Naive thymus-derived CD4-positive, alpha-beta T cell (primary cell): ENCODE measurements at regions not wholly inside any gene's neighbourhood (a gene's known extent, or its start where the extent isn't known, plus 50 kb on each side); places are given as distances from the start of the nearest gene placed in this dataset.

Source experiments
- ATAC-seq: fragments of 150-1000 bp; cut with Tn5 transposase; 2 replicates; pipeline ENCODE4 v1.10.0; 2021; ENCODE audit warnings: mild to moderate bottlenecking, moderate library complexity
- CTCF ChIA-PET: fragments of 350-600 bp; sonication (Branson Sonifier 250); formaldehyde crosslinking; loops from one replicate; lab custom pipeline; 2021; ENCODE audit warnings: antibody characterized with exemption; lab: Charles Lee
- POLR2A ChIA-PET: fragments of 350-600 bp; sonication (Branson Sonifier 250); formaldehyde crosslinking; loops from one replicate; lab custom pipeline; 2021; ENCODE audit warnings: antibody characterized with exemption, inconsistent platforms; lab: Charles Lee
- DNase-seq, 9 donors: peaks; one replicate each; pipeline versions ENCODE4 v3.0.0 to v3.0.0-alpha.2; 2020 to 2022; ENCODE audit warnings: mixed read lengths in 1 of 9
- H3K27ac ChIP-seq: one replicate; pipeline ENCODE4 v1.7.0; 2013; ENCODE audit warnings: mild to moderate bottlenecking, low read depth, low read length, moderate library complexity
- H3K27me3 ChIP-seq, 2 donors: one replicate each; pipeline ENCODE4 v1.7.0; 2013; ENCODE audit warnings: low read length in 2 of 2, mild to moderate bottlenecking in 2 of 2, moderate library complexity in 2 of 2; ENCODE audit not compliant: control insufficient read depth in 2 of 2, insufficient read depth in 2 of 2
- H3K36me3 ChIP-seq, 3 experiments: 1 replicate in 2 of 3; 2 replicates in 1 of 3; pipeline ENCODE4 v1.7.0; 2013; ENCODE audit warnings: low read length in 3 of 3, mild to moderate bottlenecking in 3 of 3, moderate library complexity in 1 of 3; ENCODE audit not compliant: insufficient read depth in 3 of 3, control insufficient read depth in 2 of 3
- H3K4me1 ChIP-seq, 2 donors: one replicate each; pipeline ENCODE4 v1.7.0; 2013; ENCODE audit warnings: low read length in 2 of 2, mild to moderate bottlenecking in 2 of 2, moderate library complexity in 1 of 2; ENCODE audit not compliant: control insufficient read depth in 2 of 2, insufficient read depth in 2 of 2
- H3K4me3 ChIP-seq: 2 replicates; pipeline ENCODE4 v1.7.0; 2013; ENCODE audit warnings: mild to moderate bottlenecking, low read length
- H3K9me3 ChIP-seq, 3 experiments: 1 replicate in 2 of 3; 2 replicates in 1 of 3; pipeline ENCODE4 v1.7.0; 2013; ENCODE audit warnings: low read length in 3 of 3; ENCODE audit not compliant: control insufficient read depth in 2 of 3
- H3K27ac Mint-ChIP-seq, 9 donors: one replicate each; pipeline ENCODE4 v1.8.0; 2020 to 2022; ENCODE audit warnings: mixed read lengths in 9 of 9, mild to moderate bottlenecking in 8 of 9, moderate library complexity in 5 of 9, inconsistent platforms in 2 of 9
- H3K27me3 Mint-ChIP-seq, 5 donors: one replicate each; pipeline ENCODE4 v1.8.0; 2021 to 2022; ENCODE audit warnings: mixed read lengths in 5 of 5, mild to moderate bottlenecking in 1 of 5
- H3K36me3 Mint-ChIP-seq, 5 donors: one replicate each; pipeline ENCODE4 v1.8.0; 2020 to 2022; ENCODE audit warnings: mixed read lengths in 5 of 5, mild to moderate bottlenecking in 3 of 5, inconsistent platforms in 1 of 5
- H3K4me1 Mint-ChIP-seq, 7 donors: one replicate each; pipeline ENCODE4 v1.8.0; 2020 to 2022; ENCODE audit warnings: mixed read lengths in 7 of 7, mild to moderate bottlenecking in 3 of 7, inconsistent platforms in 1 of 7
- H3K4me3 Mint-ChIP-seq, 10 donors: one replicate each; pipeline ENCODE4 v1.8.0; 2020 to 2022; ENCODE audit warnings: mild to moderate bottlenecking in 10 of 10, mixed read lengths in 10 of 10, moderate library complexity in 6 of 10, inconsistent platforms in 2 of 10
- H3K9me3 Mint-ChIP-seq, 11 donors: one replicate each; pipeline ENCODE4 v1.8.0; 2020 to 2022; ENCODE audit warnings: mixed read lengths in 11 of 11, mild to moderate bottlenecking in 4 of 11, inconsistent platforms in 1 of 11, moderate library complexity in 1 of 11
- intact Hi-C, 2 donors: fragments of 100-400 bp; cut with micrococcal nuclease; formaldehyde crosslinking; loops; one replicate each; pipeline ENCODE4 v1.15.1; 2023

DNA sequence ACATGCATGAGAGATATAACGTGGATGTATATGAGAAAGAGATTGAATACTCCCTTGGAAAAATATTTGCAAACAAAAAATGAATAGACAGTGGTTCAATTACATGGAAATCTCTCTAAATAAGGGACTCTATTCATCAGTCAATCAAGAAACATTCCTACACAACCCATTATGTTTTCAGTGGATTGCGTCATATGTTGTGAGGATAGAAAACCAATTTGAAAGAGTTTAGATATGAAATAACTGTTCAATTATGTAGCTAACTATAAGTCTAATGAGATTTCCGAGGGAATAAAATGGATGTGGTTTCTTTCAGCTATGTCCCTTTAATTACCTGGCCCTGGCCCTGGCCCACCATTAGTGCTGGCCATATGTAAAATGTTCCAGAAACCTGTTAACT is 86.7 kb upstream of the TMCO5A start:
- ChIA-PET POLR2A (no interaction called here), CTCF (no interaction called here)
- intact Hi-C loops = no loop called here
- Histone ChIP-seq H3K9me3 (no peaks in the 10 kb centered on the region), H3K27ac (no peak overlapping the region), H3K27me3 (no peaks in the 10 kb centered on the region), H3K36me3 (no peaks in the 10 kb centered on the region), H3K4me3 (no peak overlapping the region), H3K4me1 (no peaks in the 10 kb centered on the region)
- Mint-ChIP-seq H3K27ac (no peak overlapping the region), H3K4me3 (no peak overlapping the region), H3K36me3 (no peaks in the 10 kb centered on the region), H3K4me1 (no peaks in the 10 kb centered on the region), H3K9me3 (peaks cover 0 to 14% (median 4%) of the 10 kb centered on the region in 11 donors), H3K27me3 (no peaks in the 10 kb centered on the region)
- DNase-seq (no peak), ATAC-seq (no peak)

DNA sequence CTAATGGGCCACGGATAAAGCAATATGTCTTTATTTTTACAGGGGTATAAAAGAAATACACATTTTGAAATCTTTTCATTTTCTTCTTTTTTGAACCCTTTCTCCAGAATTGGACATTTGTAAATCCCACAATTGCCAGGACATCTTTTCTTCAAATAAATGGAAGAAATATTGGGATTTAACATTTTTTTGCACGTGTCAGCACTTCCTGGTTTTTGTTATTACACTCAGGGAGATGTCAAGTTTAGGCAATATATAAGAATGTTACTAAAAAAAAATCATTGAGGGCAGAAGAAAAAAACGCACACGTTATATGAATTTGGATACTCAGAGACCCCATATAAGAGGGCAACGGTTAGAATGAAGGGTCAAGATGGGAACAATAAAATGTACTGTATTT is 78.3 kb upstream of the TMCO5A start:
- Mint-ChIP-seq H3K27ac (no peak overlapping the region), H3K9me3 (peaks cover 0 to 8% (median 4%) of the 10 kb centered on the region in 11 donors), H3K4me1 (no peaks in the 10 kb centered on the region), H3K36me3 (no peaks in the 10 kb centered on the region), H3K4me3 (no peak overlapping the region), H3K27me3 (peaks cover 0 to 13% (median 0%) of the 10 kb centered on the region in 5 donors)
- POLR2A ChIA-PET = no interaction called here
- ATAC-seq (no peak), DNase-seq (no peak)
- no peaks in the 10 kb centered on the region for H3K4me1 ChIP-seq
- CTCF ChIA-PET = no interaction called here
- intact Hi-C loops = no loop called here
- no peak overlapping the region for H3K4me3 ChIP-seq
- H3K27me3 ChIP-seq = no peaks in the 10 kb centered on the region
- no peaks in the 10 kb centered on the region for H3K9me3 ChIP-seq
- H3K36me3 ChIP-seq = no peaks in the 10 kb centered on the region
- no peak overlapping the region for H3K27ac ChIP-seq

DNA sequence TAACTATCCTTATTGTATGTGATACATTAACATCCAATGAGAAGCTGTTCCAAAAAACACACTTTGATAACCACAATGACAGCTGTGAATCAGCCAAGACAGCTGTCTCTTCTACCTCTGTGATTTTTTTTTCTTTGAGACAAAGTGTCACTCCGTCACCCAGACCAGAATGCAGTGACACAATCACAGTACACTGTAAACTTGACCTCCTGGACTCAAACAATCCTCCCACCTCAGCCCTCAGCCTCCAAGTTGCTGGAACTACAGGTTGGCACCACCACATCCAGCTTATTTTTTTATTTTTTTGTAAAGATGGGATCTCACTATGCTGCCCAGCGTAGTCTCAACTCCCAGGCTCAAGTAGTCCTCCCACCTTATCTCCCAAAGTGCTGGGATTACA is 73.5 kb upstream of the TMCO5A start:
- H3K4me1 ChIP-seq = no peaks in the 10 kb centered on the region
- Mint-ChIP-seq H3K27ac (no peak overlapping the region), H3K36me3 (no peaks in the 10 kb centered on the region), H3K27me3 (peaks cover 0 to 13% (median 7%) of the 10 kb centered on the region in 5 donors), H3K9me3 (peaks cover 0 to 10% (median 2%) of the 10 kb centered on the region in 11 donors), H3K4me1 (no peaks in the 10 kb centered on the region), H3K4me3 (no peak overlapping the region)
- ATAC-seq = no peak
- no peaks in the 10 kb centered on the region for H3K27me3 ChIP-seq
- no peaks in the 10 kb centered on the region for H3K9me3 ChIP-seq
- no peak for DNase-seq
- no peaks in the 10 kb centered on the region for H3K36me3 ChIP-seq
- H3K27ac ChIP-seq = no peak overlapping the region
- ChIA-PET POLR2A (no interaction called here), CTCF (interaction anchor here (0.6 kb wide), 1 partner anchor 800 kb away, joined by 4 read pairs; no protein-coding TSS in a partner anchor)
- no peak overlapping the region for H3K4me3 ChIP-seq
- intact Hi-C loops = no loop called here

DNA sequence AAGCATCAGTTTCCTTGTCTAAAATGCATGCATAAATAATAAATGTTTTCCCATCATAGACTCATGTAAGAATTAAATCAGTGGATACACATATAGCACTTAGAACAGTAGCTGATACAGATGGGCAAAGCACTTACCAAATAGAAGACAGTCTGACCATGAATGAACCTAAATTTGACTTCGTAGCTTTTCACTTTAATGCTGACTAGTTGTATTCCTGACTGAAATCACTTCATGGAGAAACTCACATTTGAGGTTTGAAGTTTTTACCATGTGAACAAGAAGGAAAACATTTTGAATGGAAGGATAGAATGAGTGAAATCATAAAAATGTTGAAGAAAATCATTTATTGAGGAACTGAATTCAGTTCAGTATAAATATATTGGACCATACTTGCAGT is 68.8 kb upstream of the TMCO5A start:
- Mint-ChIP-seq H3K36me3 (no peaks in the 10 kb centered on the region), H3K27ac (no peak overlapping the region), H3K27me3 (peaks cover 0 to 17% (median 7%) of the 10 kb centered on the region in 5 donors), H3K4me3 (no peak overlapping the region), H3K9me3 (peaks cover 0 to 10% (median 2%) of the 10 kb centered on the region in 11 donors), H3K4me1 (no peaks in the 10 kb centered on the region)
- Histone ChIP-seq H3K36me3 (no peaks in the 10 kb centered on the region), H3K4me3 (no peak overlapping the region), H3K4me1 (no peaks in the 10 kb centered on the region), H3K9me3 (no peaks in the 10 kb centered on the region), H3K27me3 (no peaks in the 10 kb centered on the region), H3K27ac (no peak overlapping the region)
- ChIA-PET CTCF (no interaction called here), POLR2A (no interaction called here)
- intact Hi-C loops = no loop called here
- ATAC-seq (no peak), DNase-seq (no peak)

DNA sequence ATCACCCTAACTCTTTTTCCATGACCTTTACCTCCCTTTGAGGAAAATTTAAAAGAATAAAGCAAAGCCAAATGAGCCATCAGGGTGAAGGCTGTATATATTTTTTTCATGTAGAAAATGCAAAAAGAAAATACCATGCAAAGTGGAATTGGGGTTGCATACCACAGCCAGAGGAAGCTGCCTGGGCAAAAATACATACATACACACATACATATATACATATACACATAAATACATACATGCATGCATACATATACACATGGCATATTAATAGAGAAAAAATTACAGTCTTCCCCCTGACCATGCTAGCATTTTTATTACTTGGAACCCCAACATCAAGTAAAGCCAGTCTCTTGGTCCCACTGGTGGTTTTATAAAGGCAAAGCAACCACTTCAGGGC is 63.7 kb upstream of the TMCO5A start:
- Mint-ChIP-seq H3K27ac (no peak overlapping the region), H3K4me1 (no peaks in the 10 kb centered on the region), H3K36me3 (no peaks in the 10 kb centered on the region), H3K4me3 (no peak overlapping the region), H3K27me3 (peaks cover 0 to 20% (median 10%) of the 10 kb centered on the region in 5 donors), H3K9me3 (no peaks in the 10 kb centered on the region)
- no peaks in the 10 kb centered on the region for H3K27me3 ChIP-seq
- ChIA-PET CTCF (no interaction called here), POLR2A (no interaction called here)
- H3K27ac ChIP-seq = no peak overlapping the region
- no peak for DNase-seq
- intact Hi-C loops = no loop called here
- H3K4me1 ChIP-seq = no peaks in the 10 kb centered on the region
- H3K4me3 ChIP-seq = no peak overlapping the region
- ATAC-seq = no peak
- H3K36me3 ChIP-seq = no peaks in the 10 kb centered on the region
- no peaks in the 10 kb centered on the region for H3K9me3 ChIP-seq

DNA sequence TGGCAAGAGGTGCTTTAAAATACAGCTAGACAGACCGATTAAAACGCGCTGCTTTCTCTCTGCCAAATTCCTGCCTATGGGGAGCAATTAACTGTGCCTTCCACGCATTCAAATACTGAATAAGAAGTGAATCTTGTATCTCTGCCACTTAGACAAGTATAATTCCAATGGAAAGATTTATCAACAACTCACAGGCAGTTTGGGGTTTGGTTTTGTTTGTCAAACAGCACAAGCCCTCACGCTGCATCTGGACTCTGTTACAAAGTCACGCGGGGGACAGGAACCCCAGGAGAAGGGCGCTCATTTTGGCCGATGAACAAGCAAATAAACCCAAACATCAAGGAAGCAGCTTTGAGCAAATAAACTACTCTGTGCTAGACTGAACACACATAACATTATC is 61.8 kb upstream of the TMCO5A start:
- H3K27ac ChIP-seq = no peak overlapping the region
- ATAC-seq (no peak), DNase-seq (no peak)
- no peaks in the 10 kb centered on the region for H3K36me3 Mint-ChIP-seq
- no peaks in the 10 kb centered on the region for H3K36me3 ChIP-seq
- no peak overlapping the region for H3K4me3 Mint-ChIP-seq
- CTCF ChIA-PET = no interaction called here
- H3K27ac Mint-ChIP-seq = no peak overlapping the region
- no peaks in the 10 kb centered on the region for H3K27me3 ChIP-seq
- no peak overlapping the region for H3K4me3 ChIP-seq
- no peaks in the 10 kb centered on the region for H3K4me1 ChIP-seq
- POLR2A ChIA-PET = interaction anchor here (0.7 kb wide), 1 partner anchor 48 kb away, joined by 3 read pairs; no protein-coding TSS in a partner anchor
- H3K9me3 Mint-ChIP-seq = no peaks in the 10 kb centered on the region
- H3K4me1 Mint-ChIP-seq = no peaks in the 10 kb centered on the region
- no peaks in the 10 kb centered on the region for H3K9me3 ChIP-seq
- intact Hi-C loops = no loop called here
- peaks cover 0 to 18% (median 14%) of the 10 kb centered on the region in 5 donors for H3K27me3 Mint-ChIP-seq

DNA sequence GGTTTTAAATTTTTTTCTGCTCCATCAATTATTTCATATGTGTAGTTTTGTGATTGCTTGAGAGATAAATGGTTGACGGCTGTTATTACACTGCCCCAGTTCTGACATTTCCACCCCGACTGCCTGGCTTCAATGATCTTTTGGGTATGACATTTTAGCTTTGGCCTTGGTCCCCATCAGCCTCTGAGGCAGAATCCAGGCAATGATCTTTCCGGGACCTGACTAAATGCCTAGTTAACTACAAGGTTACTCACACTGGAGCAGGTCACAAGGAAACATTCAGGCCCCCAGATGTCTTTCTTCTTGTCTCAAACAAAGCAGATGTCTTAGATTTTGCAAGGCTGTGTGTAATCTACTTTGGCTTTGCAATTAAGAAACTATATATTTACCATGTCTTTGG is 61.1 kb upstream of the TMCO5A start:
- ChIA-PET CTCF (no interaction called here), POLR2A (interaction anchor here (0.7 kb wide), 1 partner anchor 49 kb away, joined by 3 read pairs; no protein-coding TSS in a partner anchor)
- DNase-seq (no peak), ATAC-seq (no peak)
- H3K36me3 ChIP-seq = no peaks in the 10 kb centered on the region
- H3K27ac ChIP-seq = no peak overlapping the region
- no peaks in the 10 kb centered on the region for H3K27me3 ChIP-seq
- no peak overlapping the region for H3K4me3 Mint-ChIP-seq
- no peak overlapping the region for H3K4me3 ChIP-seq
- no peaks in the 10 kb centered on the region for H3K9me3 ChIP-seq
- H3K36me3 Mint-ChIP-seq = no peaks in the 10 kb centered on the region
- H3K4me1 Mint-ChIP-seq = no peaks in the 10 kb centered on the region
- no peak overlapping the region for H3K27ac Mint-ChIP-seq
- peaks cover 0 to 15% (median 11%) of the 10 kb centered on the region in 5 donors for H3K27me3 Mint-ChIP-seq
- intact Hi-C loops = no loop called here
- no peaks in the 10 kb centered on the region for H3K9me3 Mint-ChIP-seq
- no peaks in the 10 kb centered on the region for H3K4me1 ChIP-seq
